Breast epithelium (tissue), 3 donors: ENCODE measurements at regions not wholly inside any gene's neighbourhood (a gene's known extent, or its start where the extent isn't known, plus 50 kb on each side); places are given as distances from the start of the nearest gene placed in this dataset.

ENCODE experiments used
- POLR2A ChIP-seq: fragments of 450-650 bp; IDR thresholded peaks from one replicate; pipeline ENCODE4 v1.6.1; 2016; ENCODE audit warnings: antibody characterized with exemption, mild to moderate bottlenecking, moderate library complexity
- POLR2AphosphoS5 ChIP-seq, 3 donors: sonication (generic); formaldehyde crosslinking; IDR thresholded peaks; one replicate each; pipeline ENCODE4 v1.6.1; 2017; ENCODE audit warnings: antibody characterized with exemption in 3 of 3
- TF ChIP-seq, protein P1 (sequence below), 3 donors: fragments of 450-650 bp; IDR thresholded peaks; one replicate each; pipeline ENCODE4 v1.5.1; 2016 to 2017; ENCODE audit warnings: antibody characterized with exemption in 3 of 3, mild to moderate bottlenecking in 3 of 3, moderate library complexity in 3 of 3

GRCh38 chr5:118468085-118468484 is 520.3 kb downstream of the DTWD2 start:
- TF ChIP-seq, protein P1, sequence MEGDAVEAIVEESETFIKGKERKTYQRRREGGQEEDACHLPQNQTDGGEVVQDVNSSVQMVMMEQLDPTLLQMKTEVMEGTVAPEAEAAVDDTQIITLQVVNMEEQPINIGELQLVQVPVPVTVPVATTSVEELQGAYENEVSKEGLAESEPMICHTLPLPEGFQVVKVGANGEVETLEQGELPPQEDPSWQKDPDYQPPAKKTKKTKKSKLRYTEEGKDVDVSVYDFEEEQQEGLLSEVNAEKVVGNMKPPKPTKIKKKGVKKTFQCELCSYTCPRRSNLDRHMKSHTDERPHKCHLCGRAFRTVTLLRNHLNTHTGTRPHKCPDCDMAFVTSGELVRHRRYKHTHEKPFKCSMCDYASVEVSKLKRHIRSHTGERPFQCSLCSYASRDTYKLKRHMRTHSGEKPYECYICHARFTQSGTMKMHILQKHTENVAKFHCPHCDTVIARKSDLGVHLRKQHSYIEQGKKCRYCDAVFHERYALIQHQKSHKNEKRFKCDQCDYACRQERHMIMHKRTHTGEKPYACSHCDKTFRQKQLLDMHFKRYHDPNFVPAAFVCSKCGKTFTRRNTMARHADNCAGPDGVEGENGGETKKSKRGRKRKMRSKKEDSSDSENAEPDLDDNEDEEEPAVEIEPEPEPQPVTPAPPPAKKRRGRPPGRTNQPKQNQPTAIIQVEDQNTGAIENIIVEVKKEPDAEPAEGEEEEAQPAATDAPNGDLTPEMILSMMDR (IDR thresholded peaks at IDR 0.05), result no peak
- TF ChIP-seq POLR2AphosphoS5 (IDR thresholded peaks at IDR 0.05) (no peak), POLR2A (no peak)
